ENCODE measurements at regions not wholly inside any gene's neighbourhood (a gene's known extent, or its start where the extent isn't known, plus 50 kb on each side); places are given as distances from the start of the nearest gene placed in this dataset.
"Not testable (repeated sequence)": the region's sequence is repeated elsewhere in the genome, so short reads cannot be mapped to it uniquely, and the experiment has no call there.

DNA sequence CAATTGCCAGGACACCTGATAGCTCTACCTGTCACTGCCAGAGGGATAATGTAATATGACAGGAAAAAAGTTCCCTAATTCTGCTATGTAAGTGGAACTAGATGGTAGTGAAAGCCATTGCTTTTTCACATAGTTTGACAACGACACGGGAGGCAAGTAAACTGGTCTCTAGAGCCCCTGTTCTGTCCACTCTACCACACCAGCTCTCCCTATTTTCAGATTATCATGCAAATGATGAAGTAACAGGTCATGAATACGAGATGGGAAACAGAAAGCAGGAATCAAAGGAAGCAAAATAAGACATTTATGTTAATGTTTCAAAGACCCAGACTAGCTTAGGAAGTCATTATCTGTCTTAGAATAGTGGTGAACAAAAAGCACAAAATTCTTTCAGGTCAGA is 56.2 kb downstream of the TAF11L14 start:
- no peak for DNase-seq

DNA sequence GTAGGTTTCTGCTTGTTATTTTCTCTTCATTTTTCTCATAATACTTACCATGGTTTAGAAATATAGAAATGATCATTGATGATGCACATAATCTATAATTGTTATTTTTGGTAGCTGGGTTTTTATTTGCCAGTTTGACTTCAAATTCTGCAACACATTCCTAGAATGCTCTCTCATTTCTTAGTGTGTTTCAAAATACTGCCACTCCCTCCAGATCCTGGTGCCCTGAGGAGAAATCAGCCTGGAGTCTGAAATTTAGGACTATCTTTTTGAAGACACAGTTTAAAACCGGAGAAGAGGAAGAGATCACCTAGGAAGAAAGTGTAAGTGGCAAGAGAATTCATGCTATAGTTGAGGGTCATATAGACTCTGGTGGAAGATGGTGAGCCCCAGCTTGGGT is 57.5 kb downstream of the TAF11L14 start:
- DNase-seq = no peak

DNA sequence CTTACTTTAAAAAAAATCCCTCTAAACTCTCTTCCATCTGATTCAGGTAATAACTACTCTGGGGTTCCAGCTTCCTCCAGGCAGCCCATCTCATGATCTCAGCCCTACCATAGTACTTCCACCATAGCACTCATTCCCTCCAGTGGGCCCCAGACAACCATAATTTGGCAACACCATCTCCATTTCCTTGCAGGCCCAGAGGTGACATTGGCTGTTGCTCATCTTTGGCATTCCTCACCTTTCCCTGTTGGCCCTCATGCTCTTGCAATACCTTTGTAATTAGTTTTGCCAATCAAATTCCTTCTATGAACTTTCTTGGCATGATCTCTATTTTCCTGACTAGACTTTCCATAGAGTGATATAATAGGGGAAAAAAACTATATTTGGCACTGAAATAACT is 60.1 kb downstream of the TAF11L14 start:
- no peak for DNase-seq

DNA sequence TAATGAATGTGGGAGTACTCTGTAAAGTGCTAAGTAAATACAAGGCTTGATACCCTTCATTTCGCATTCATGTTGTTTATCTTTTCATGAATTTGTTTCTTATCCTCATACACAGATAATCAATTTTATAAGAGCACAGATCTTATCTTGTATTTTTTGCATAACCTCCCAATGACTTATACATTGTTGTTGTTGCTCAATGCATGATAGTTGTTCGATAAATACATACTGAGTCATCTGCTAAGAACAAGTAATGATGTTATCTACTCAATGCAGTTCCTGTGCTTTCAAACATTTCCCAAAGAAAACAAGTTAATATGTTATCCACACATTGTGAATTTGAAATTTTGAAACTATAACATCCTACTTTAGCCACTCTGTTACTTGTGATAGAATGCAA is 60.7 kb downstream of the TAF11L14 start:
- DNase-seq = no peak

DNA sequence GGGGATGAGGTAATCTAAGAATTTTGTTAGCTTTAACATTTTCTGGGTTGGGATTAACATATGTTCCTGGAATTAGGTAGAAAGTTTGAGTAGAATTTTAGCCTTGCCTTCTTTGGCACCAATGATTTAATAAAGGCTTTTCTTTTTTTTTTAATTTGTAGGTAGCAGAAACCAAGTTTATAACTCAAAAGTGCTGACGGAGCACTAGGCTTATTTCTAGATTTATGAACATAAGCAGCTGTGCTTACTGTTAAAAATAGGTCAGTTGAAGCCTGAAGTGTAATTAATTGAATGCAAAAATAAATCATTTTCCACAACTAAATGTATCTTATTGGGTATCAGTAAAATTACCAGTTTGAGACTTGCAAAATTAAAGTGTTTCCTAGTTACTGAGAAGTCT is 62.4 kb downstream of the TAF11L14 start:
- no peak for DNase-seq

DNA sequence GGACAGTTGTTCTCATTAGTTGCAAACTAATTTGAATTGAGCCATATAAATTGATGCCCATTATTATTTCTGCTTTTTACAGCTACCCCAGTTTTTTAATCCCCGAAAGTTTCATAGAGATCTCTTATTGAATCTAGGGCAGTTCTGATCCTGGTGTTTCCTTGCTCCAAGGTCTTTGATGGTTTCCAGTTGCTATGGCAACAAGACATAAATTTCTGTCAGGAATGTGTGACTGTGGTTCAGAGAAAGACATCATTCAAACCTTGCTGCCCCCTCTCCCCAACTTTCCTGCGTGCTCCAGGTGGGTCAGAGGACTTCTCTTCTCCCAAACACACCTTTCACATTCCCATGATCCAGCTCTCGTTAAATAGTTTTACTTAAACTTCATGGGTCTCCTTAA is 63.4 kb downstream of the TAF11L14 start:
- peak in 1 of 3 experiments; percentile 24 for DNase-seq

DNA sequence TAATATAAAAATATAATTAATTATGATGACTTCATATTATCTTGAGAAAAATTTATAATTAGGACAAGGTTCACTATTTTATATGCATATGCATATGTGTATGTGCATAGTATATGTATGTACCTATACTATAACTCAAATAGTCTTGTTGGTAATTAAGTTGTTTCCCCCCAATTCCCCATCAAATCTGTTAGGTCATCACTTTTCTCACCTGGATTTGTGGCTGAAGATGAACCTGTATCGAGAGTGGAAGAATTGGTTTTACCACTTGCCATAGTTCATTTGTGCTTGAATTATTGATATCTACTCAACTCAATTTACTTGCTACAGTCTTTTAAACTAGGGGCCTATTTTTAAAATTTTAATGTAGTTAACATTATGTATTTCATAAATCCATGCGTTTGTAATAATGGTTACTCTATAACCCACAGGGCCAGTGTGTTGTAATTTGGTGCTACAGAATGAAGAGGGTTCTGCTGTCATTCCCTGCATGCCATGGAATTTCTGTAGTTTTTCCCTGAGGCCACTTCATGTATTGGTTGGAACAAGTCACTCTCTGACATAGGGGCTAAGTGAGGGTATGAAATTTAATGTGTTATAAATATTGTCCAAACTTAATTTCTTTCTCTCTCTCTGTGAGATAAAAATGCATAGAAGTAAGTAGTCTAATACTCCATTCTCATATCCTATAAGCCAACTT is 74.9 kb downstream of the TAF11L14 start:
- DNase-seq = no peak

DNA sequence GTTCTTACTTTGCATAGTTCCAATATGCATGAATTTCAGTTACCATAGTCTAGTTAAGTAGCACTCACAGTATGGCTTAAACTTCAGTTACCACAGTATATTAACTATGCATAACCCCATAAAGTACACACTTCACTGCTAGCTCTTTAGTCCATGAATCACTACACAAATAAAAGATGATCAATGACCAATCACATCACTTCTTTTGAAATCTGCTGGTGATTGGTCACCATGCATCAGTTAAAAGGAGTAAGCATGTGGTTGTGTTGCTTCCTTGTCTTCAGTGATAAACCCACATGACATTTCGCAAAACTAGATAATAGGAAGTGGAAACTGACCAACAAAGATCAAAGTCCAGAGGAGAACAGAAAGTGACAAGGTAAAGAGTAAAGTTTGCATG is 79.0 kb downstream of the TAF11L14 start:
- no peak for DNase-seq

DNA sequence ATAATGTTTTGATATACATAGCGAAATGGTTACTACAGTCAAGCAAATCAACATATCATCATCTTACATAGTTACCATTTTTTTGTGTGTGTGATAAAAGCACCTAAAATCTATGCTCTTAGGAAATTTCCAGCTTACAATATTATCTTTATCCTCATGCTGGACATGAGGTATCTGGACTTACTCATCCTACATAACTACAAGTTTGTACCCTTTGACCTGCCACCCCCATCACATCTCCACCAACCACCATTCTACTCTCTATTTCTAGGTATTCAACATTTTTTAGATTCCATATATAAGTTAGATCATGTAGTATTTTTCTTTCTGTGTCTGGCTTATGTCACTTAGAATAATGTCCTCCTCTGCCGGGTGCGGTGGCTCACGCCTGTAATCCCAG is 79.9 kb downstream of the TAF11L14 start:
- DNase-seq = no peak

DNA sequence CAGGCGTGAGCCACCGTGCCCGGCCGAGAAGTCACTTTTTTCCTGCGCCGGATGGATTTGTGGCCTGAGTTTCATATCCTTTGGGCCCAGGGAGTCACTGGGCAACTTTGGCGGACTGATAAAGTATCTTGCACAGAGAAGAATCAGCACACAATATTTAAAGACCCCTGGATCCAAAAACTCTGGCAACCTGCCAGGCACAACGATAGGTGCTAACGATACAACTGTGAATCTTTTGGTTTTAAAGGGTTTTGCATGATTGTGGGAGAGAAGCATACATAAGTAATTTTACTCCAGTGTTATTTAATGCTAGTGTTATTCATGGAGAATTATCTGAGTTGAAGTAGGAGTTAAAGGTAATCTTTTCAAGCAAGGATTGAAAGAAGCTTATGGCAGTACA is 85.3 kb downstream of the TAF11L14 start:
- no peak for DNase-seq

DNA sequence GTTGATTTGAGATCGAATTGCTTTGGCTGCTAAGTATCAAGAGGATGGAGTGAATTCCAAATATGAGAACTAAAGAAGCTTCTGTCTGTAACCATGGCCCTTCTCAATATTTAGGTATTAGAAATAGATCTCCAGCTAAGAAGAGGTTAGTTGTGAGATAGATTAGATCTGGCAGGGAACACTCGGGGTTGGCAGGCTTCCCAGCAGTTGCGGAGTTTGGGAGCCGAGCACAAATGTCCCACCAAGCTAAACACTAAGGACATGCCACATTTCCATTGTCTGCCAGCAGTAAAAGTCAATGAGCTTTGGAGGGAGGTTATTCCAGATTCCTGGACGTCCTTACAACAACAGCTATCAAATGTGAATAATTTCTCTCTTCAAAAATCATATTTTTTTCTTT is 85.8 kb downstream of the TAF11L14 start:
- DNase-seq = no peak

DNA sequence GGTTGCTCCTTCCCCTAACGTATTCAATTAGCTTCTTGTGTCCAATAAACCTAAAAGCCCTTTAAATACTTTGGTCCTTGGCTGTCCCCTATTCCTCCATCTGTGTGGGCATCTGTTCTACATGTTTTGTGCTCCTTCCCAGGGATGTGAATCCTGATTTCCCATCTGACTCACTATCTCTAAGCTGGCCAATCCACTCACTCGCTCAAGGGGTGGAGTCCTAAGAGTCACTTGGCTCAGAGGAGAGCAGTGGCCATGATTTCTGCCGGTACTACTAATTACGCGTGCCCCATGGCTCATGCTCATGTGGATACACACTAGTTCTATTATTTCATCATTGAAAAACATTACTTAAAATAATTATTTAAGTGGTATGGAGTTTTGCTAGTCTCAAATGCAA is 89.6 kb downstream of the TAF11L14 start:
- DNase-seq = no peak

DNA sequence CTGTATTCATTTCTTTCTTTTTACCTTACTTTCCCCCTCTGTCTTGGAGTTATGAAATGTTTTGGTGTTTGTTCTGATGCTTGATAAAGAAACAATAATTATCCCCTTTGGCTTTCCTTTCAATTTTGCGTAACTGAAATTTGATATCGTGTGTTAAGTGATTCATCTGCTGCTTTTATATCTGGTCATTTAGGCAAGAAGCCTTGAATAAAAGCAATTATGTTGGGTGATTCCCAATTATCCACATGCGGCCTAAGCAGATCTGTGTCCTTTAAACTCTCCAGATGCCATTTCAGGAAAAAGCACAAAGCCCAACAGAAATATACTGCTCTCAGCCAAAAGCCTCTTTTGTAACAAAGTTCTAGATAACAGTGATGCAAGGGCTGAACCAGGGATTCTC is 92.8 kb downstream of the TAF11L14 start:
- peak in 2 of 3 experiments; percentile 24 to 82 for DNase-seq

DNA sequence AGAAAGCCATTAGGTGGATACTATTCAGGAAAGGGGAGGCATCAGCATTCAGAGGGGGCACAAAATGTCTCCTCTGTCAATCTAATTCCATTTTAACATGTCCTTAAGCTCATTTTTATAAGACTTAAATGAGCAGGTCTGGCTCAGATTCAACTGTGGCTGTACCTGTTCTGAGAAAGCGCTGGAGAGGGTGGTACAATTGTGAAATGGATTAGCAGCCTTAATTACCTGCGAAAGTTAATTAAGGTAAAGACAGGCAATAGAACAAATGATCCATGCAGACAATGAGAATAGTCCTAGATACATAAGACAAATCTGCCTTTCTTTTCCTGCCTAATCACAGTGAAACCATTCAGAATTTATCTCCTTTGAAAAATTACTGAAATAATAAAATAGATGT is 96.2 kb downstream of the TAF11L14 start:
- DNase-seq = peak in 1 of 3 experiments; percentile 9

DNA sequence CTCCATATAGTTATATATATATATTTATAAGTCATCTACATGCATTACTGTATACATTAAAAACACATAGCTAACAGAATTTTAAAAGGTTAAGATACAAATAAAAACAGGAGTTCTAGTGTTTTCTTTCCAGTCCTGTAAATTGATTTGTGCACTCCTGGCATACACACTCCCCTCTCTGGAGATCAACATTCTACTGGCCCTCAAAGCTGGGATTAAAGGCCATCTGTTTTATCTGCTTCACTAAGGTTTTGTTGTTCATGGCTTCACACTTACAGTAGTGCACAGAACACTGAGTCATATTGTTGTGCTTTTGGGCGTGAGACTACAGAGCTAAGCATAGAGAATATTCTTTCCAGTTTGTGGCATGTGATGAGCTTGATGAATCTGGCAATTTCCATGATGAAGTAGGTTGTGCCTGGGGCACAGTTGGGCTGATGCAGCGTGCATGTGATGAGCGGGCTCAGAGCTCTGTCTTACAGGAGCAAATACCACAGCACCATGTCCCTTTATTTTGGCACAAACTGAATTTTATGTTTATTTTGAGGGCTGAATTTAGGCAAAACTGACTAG is 98.2 kb downstream of the TAF11L14 start:
- no peak for DNase-seq

DNA sequence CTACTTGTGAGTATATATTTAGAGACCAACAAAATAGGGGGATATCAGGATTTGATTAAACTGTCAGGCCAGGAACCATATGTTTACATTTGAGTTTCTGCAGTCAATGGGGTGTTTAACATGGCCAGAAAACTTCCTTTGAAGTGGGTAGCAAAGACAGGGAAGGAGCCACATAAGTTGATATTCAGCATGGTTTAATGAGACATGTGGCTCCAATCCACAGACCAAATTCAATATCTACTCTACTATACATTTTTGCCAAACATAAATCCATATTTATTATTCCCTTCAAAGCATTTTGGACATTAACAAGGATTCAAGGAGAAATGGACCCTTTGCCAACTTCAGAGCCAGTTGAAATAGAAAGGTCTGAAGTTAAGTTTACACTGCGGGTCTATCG is 99.8 kb downstream of the TAF11L14 start:
- no peak for DNase-seq

DNA sequence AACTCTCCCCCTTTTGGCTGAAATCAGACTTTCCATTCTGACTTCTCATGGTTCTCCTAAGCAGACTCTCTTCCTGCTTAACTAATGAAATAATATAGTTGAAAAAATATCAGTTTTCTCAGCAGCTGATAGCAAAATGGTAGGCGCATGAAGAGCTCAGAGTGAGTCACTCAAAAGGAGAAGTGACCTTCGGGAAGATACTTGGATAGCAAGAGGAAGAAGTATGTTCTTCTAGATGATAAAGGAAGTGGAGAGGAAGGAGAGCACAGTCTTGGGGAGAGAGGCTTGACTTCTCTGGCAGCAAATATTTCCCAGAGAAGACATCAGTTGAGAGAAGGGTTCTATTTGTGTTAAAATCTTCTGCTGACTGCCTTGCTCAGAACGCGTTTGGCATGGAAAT is 101.5 kb downstream of the TAF11L14 start:
- no peak for DNase-seq

DNA sequence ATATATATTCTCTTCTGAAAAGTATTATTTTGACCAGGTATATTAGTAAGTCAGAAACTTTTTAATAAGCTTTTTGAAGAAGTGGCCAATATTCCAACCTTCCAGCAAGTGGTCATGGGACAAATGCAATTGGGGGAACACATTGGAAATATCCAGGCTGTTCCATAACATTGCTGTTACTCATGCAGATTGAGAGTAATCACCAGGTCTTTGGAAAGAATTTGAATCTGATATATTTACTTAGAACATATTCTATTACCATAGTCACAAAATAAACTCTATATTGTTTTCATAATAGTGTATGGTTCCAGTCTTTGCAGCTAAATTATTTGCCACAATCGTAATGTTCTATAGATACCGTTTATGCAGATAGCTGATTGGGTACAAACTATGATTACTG is 102.8 kb downstream of the TAF11L14 start:
- DNase-seq = no peak

DNA sequence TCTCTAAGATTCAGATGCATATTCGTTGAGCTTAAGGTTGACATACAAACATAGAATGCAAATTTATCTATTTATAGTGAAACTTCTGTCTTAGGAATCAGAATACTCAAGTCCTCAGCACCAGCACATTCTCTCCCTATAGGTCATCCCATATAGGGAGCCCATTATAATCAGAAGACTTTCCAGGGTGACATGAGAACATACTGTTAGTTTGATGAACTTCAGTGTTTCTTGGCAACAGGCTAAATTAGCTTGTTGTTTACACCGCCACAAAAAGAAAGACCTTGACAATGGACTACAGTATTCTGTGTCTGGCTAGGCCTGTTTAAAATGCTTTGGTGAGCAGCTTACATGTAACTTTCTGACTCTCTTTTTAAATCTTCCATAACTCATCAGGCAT is 104.2 kb downstream of the TAF11L14 start:
- DNase-seq = no peak

DNA sequence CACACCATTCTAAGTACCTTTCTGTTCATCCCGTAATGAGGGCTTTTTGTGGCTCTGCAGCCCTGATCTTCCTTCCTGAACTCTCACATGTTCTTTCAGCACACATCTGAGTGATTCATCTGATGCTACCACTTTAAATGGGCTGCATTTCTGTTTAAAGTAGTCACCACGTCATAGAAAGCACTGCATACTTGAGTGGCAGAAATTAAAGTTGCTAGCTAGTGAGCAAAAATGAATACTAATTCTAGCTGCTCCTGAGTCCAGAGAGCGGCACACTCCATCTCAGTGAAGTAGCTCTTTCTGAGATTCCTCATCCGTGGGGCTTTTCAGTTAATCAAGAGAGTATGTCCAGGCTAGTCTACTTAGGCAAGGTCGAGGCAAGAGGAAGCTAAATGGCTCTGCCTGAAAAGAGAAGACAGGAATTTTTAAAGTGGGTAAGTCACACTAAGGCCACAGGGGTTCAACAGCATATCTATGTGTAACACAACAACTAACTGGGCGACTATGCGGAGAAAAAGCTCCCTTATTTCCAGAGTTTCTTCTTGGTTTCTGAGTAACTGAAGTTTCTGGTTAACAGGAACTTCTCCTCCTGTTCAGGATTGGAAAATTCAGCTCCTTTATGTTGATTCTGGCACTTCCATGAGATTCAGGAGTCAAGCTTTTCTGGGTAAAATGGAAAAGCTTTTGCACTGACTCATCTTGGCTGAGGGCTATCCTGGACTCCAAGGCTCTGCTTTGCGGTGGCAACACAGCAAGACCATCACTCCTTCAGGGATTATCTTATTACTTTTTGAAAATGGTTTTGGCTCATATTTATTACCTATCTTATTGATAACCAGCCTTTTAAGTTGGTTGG is 109.5 kb downstream of the TAF11L14 start:
- DNase-seq = no peak

DNA sequence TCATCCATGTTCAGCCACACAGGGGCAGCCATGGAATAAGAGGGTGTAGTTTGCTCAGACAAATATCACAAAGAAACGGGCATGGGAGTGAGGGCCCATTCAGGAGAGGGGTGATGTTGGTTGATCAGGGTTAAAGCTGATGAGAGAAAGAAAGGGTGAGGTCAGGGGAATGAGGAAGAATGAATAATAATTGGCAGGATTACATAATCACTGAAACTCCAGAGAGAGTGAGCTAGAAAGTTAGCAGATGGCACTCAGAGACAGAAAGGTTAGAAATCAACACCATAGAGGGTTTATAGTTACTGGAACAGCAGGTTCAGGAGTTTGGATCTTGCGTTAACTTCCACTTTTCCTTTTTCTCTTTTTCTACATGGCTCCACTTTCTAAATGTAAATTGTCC is 113.9 kb downstream of the TAF11L14 start:
- no peak for DNase-seq

DNA sequence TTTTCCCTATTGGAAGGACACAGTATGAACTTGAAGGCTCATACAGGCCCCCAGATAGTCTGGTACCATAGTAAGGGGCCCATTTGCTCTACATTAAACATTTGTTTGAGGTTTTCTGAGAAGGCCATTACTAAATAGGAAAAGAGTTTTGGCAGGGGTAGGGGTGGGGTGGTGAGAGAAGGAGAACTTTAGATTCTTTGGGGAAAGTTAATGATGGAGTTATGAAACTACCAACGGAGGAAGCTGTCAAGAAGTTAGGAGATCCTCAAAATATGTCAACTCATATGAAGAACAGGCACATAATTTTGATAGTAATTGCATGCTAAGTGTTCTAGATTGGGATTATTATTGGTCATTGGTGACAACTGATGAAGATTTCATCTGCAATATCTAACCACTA is 114.7 kb downstream of the TAF11L14 start:
- DNase-seq = no peak

DNA sequence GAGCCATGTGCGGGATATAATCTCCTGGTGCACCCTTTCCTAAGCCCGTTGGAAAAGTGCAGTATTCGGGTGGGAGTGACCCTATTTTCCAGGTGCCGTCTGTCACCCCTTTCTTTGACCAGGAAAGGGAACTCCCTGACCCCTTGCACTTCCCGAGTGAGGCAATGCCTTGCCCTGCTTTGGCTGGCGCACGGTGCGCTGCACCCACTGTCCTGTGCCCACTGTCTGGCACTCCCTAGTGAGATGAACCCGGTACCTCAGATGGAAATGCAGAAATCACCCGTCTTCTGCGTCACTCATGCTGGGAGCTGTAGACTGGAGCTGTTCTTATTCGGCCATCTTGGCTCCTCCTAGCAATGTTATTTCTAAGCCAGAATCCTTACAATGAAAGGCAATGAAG is 121.1 kb downstream of the TAF11L14 start:
- not testable (repeated sequence) for DNase-seq

DNA sequence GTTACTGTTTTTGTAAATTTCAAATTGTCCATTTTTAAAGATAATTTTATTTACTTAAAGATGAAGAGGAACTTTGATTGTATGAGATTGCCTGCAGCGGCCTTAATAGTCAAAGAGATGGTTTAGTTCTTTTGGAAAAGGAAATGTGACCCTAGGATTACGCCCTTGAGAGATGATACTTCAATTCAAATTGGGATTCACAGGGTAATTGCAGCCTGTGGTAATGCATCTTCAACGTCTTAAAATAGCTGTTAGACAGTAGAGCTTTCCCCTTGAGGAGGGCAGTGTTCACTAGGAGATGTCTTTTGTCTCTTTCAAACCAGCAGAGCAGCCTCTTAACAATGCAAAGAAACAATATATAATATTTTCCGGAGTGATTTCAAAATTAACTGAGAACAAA is 127.1 kb downstream of the TAF11L14 start:
- peak in 2 of 3 experiments; percentile 20 to 74 for DNase-seq
